Stimulated activated CD8-positive, alpha-beta memory T cell treated with anti-CD3 and anti-CD28 coated beads, Interleukin-2, amount 100 ng/mL, for 48 hours (primary cell): ENCODE measurements at regions not wholly inside any gene's neighbourhood (a gene's known extent, or its start where the extent isn't known, plus 50 kb on each side); places are given as distances from the start of the nearest gene placed in this dataset.
"Not testable (repeated sequence)": the region's sequence is repeated elsewhere in the genome, so short reads cannot be mapped to it uniquely, and the experiment has no call there.

Experiments
- DNase-seq, 2 donors: peaks; one replicate each; pipeline ENCODE4 v3.0.0-alpha.2; 2020; ENCODE audit warnings: low read depth in 2 of 2

GRCh38 chr11:80959751-80960150 is 1518.9 kb upstream of the TENM4 start:
- DNase-seq: no peak

DNA sequence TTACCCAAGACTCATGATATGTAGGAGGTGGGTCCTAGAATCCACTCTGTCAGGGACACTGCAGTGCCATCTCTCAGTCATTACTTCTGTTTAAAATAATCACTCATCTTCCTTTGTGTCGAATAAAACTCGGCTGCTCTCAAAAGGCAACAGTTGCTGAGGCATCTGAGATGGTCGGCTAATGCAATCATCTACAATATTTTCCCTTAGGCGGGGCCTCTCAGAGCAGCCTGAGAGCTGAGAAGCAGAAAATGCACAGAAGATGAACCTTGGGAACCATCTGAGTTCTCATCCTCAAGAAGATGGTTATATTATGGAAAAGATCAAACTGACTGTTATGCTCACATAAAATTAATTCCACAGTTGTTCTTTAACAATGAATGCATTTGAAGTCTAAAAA is 1518.2 kb upstream of the TENM4 start:
- no peak for DNase-seq

- no peak for DNase-seq
Observed at GRCh38 chr11:80958361-80958760, 1517.5 kb upstream of the TENM4 start.

- no peak for DNase-seq
Observed at GRCh38 chr11:80955588-80955987, 1514.8 kb upstream of the TENM4 start.

- DNase-seq: no peak
Observed at GRCh38 chr11:80948781-80949180, 1508.0 kb upstream of the TENM4 start.

DNA sequence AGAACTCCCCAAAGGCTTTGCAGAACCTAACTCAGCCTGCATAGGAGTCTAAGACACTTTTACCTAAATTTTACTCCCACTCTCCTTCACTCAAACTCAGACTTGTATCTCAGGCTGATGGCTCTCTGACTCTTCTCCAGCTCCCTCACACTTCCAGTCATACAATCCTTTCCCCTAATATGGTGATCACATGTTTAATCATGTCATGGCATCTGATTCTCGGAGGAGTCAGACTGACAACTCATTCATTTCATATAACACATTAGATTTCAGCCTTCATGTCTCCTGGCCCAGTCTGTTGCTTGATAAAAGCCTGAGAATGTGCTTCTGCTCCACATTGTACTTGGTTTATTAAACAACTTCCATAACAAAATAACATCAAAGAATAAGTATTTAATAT is 1503.9 kb upstream of the TENM4 start:
- DNase-seq: no peak

DNA sequence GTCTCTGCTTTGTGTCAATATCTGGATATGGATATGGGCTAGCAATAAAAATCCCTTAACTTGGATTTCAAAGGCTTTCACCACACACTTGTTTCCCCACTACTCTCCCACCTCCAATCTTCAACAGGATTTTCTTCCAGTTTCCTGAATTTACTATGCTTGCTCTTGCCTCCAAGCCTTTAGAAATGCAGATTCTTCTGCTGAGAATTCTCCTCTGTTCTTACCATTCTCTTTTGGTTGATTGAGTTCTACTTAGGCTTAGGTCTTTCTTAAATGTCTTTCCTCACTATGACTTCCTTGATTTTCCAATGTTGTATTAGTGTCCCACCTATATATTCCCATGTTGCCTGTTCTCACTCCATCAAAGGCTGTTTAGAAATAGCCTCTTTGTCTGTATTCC is 1502.4 kb upstream of the TENM4 start:
- DNase-seq: no peak

GRCh38 chr11:80937842-80938241 is 1497.0 kb upstream of the TENM4 start:
- DNase-seq: no peak

GRCh38 chr11:80930038-80930437 is 1489.2 kb upstream of the TENM4 start:
- DNase-seq: no peak

DNA sequence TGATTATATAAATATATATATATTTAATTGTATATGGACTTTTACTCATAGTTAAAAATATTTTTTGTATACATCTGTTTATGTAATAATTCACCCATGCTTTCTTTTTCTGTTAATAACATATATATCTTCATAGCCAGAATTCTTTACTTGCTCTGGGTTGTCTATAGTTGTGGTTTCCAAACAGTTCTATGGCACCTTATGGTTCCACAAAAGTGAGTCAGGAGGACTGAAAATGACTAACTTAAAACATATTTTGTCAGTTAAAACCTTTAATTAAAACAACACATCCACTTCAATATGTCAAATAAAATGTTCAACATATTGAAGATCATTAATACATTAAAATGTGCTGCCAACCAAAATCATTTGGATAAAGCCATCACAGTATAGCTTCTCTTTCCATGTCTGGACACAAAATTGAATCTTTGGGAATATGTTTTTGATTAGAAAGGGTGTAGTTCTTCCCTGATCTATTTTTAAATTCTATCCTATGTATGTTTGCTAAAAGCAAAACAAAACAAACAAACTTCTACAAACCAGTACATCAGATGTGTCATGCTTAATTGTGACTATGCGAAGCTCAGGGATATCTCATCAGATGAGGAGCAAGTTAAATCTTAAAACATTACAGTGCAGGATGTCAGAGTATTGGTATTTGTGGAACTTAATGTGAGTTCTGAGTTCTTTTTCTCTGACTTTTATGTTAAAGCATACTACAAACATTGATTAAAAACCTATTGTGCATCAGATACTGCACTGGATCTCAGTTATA is 1488.4 kb upstream of the TENM4 start:
- no peak for DNase-seq

DNA sequence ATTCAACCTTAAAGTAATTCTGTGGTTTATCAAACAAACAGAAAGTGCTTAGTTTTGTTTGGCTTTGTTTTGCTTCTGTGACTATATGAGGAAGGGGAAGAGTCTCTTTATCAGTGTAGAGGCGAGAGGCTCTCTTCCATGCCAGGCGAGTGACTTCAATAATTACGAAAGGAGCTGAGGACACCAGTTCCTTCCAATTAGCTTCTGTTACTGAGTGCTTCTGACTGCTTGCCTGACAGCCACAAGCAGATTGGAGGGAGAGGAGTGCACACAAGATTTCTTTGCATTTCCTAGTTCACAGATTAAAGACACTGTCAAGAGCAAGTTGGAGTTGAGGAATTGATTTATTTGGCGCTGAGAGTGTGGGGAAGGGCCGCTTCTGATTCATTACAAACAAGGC is 1484.5 kb upstream of the TENM4 start:
- DNase-seq: no peak

DNA sequence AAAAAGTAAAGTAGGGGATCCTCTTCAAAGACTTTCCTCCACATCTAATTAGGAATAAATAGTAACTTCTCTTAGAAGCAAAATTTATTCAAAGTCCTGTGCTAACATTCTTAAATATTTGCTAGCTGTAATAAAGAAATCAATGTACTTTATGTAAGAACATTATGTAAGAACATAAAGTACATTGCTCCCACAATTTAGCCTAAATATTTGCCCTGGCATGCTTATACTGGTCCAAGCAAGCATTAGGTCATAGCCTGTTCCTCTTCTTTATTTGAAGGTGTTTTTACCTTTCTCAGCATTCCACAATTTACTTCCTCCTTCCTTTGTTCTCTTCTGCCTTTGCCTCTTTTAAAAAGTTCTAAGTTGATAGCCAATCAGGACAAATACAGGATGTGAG is 1480.5 kb upstream of the TENM4 start:
- not testable (repeated sequence) for DNase-seq

DNA sequence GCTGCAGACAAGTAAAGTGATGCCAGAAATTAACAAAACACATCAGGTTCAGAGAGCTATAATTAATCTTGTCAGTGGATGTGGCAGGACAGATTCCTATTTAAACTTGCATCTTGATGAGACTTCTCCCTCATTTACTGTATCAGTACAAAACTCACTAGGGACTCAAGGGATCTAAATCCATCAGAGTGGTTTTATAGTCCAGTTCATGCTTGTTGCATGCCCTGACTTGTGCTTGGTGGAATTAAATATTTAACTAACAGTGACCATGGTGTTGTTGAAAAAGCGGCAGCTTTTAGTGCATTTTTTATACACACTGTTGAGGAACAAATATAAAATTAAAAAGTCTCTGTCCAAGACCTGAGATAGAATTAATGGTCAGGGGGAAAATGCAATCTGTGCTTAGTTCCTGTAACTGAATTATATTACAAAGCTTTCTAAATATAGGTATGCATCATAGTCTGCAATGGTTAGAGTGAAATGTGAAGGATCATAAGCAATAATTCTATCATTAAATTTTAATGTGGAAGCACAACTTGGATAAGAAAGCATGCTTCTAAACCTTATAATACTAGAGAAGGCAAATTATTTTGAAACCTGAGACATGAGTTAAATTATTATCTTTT is 1475.5 kb upstream of the TENM4 start:
- no peak for DNase-seq

GRCh38 chr11:80914311-80914710 is 1473.5 kb upstream of the TENM4 start:
- DNase-seq: no peak

DNA sequence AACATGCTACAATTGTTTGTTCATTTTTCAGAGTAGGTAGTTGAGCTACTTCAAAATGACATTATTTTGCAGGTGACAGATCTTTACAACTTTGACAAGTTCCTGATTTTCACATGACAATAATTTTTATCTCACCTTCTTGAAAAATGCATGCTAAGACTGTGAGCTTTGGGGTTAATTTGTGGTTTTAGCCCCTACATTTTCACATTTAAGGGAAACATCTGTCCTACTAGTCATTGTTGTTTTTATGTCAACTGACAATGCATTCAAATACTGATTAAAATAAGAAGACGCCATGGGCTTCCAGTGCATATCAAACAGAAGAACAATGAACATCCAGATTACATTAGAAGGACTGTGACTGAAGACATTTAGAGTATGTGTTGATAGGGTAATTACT is 1470.8 kb upstream of the TENM4 start:
- no peak for DNase-seq

DNA sequence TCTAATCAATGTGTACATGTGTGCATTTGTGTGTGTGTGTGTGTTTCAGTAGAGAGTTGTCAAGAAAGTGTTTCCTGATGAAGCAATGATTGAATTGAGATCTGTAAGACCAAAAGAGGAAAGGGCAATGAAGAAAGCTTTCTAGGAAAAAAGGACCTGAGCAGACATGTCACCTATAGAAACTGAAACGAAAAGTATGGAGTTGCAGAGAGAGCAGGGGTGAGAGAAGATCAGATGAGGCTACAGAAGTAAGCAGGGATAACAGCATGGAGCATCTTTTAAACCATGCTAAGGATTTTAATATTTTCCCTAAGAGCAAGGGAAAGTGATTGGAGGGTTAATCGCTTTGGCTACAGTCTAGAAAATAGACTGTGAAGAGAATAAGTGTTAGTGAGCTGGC is 1459.4 kb upstream of the TENM4 start:
- DNase-seq: no peak

GRCh38 chr11:80899381-80899780 is 1458.6 kb upstream of the TENM4 start:
- DNase-seq: no peak

- DNase-seq: no peak
Observed at GRCh38 chr11:80898910-80899309, 1458.1 kb upstream of the TENM4 start.

DNA sequence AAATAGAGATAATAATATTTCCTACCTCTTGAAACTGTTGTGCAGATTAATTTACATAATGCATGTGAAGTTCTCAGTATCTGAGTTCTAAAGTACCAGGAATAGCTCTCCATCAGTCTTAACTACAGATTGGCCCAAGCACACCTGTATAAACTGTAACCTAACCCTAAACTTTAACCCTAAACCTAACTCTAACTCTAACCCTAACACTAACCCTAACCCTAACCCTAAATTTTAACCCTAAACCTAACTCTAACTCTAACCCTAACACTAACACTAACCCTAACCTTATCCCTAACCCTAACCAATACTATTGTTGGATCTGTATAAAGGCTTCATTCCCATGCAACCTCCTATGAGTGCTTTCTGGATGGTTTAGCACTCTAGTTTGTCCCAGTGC is 1445.9 kb upstream of the TENM4 start:
- no peak for DNase-seq

- no peak for DNase-seq
Observed at GRCh38 chr11:80873310-80873999, 1432.6 kb upstream of the TENM4 start.

- DNase-seq: no peak
Observed at GRCh38 chr11:80872116-80872728, 1431.4 kb upstream of the TENM4 start.

DNA sequence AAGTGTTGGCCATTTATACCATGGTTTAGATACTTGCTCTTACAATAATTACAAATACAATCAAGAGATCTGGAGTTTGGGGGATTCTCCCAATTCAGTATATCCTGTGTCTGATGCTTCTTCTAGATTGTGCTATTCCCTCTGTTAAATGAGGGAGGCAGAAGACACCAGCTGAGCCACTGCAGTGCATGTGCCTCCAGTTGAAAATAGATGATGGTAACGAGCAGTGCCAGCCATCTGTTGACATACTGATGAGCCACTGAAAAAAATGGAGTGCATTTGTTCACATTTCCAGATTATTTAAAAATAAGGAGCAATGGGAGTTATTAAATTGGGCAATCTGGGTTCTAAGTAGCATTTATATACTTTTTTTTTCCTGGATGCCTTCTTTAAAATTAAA is 1428.0 kb upstream of the TENM4 start:
- no peak for DNase-seq

GRCh38 chr11:80862011-80862410 is 1421.2 kb upstream of the TENM4 start:
- no peak for DNase-seq
